ENCODE measurements at regions not wholly inside any gene's neighbourhood (a gene's known extent, or its start where the extent isn't known, plus 50 kb on each side); places are given as distances from the start of the nearest gene placed in this dataset.

- TF ChIP-seq, protein P1, sequence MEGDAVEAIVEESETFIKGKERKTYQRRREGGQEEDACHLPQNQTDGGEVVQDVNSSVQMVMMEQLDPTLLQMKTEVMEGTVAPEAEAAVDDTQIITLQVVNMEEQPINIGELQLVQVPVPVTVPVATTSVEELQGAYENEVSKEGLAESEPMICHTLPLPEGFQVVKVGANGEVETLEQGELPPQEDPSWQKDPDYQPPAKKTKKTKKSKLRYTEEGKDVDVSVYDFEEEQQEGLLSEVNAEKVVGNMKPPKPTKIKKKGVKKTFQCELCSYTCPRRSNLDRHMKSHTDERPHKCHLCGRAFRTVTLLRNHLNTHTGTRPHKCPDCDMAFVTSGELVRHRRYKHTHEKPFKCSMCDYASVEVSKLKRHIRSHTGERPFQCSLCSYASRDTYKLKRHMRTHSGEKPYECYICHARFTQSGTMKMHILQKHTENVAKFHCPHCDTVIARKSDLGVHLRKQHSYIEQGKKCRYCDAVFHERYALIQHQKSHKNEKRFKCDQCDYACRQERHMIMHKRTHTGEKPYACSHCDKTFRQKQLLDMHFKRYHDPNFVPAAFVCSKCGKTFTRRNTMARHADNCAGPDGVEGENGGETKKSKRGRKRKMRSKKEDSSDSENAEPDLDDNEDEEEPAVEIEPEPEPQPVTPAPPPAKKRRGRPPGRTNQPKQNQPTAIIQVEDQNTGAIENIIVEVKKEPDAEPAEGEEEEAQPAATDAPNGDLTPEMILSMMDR (IDR thresholded peaks at IDR 0.05; ENCODE audit: low read length), result no peak
- no peak for TF ChIP-seq EZH2 (optimal IDR thresholded peaks at IDR 0.05; ENCODE audit: low read depth, low read length)
Observed at GRCh38 chr15:31172606-31173005, 71.1 kb upstream of the TRPM1 start.

All from MM.1S (cell line).